ENCODE measurements at regions not wholly inside any gene's neighbourhood (a gene's known extent, or its start where the extent isn't known, plus 50 kb on each side); places are given as distances from the start of the nearest gene placed in this dataset.

DNA sequence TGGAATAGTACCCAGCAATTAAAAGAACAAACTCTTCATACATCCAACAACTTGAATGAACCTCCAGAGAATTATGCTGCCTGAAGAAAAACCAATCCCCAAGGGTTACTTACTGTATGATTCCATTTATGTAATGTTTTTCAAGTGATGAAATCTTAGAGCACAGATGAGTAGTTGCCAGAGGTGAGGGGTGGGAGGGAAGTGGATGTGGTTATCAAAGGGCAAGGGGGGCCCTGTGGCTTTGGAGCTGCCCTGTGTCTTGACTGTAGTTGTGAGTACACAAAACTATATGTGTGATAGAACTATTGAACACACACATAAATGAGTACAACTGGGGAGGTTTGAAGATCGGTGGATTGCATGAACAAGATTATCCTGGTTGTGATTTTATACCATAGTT is 115.8 kb upstream of the SLC25A48 start:
- H3K27me3 ChIP-seq (ENCODE audit: control insufficient read depth in 4 of 4, insufficient read depth in 4 of 4, low read length in 3 of 4), result no peaks in the 10 kb centered on the region
- no peaks in the 10 kb centered on the region for H3K9me3 ChIP-seq (ENCODE audit: control insufficient read depth in 4 of 4, low read length in 3 of 4)
- DNase-seq (ENCODE audit: low spot score), result no peak
- H3K4me1 ChIP-seq (ENCODE audit: control insufficient read depth in 4 of 4, insufficient read depth in 4 of 4, low read length in 3 of 4), result no peaks in the 10 kb centered on the region
- H3K9ac ChIP-seq (ENCODE audit: low read depth in 1 of 2, low read length in 2 of 2), result no peak overlapping the region
- TF ChIP-seq RXRA (IDR thresholded peaks at IDR 0.05) (no peak), FOXA1 (IDR thresholded peaks at IDR 0.05) (no peak), JUND (IDR thresholded peaks at IDR 0.05) (no peak)
- H3K27ac ChIP-seq (ENCODE audit: low read depth in 1 of 2, low read length in 2 of 2), result no peak overlapping the region
- 84% methylated on average over 1 of the region's 1 CpG for WGBS
- H3K36me3 ChIP-seq (ENCODE audit: control insufficient read depth in 4 of 4, insufficient read depth in 3 of 4, low read depth in 1 of 4, low read length in 3 of 4), result no peaks in the 10 kb centered on the region
- no peak overlapping the region for H3K4me3 ChIP-seq (ENCODE audit: low read depth in 1 of 3, low read length in 3 of 3)

DNA sequence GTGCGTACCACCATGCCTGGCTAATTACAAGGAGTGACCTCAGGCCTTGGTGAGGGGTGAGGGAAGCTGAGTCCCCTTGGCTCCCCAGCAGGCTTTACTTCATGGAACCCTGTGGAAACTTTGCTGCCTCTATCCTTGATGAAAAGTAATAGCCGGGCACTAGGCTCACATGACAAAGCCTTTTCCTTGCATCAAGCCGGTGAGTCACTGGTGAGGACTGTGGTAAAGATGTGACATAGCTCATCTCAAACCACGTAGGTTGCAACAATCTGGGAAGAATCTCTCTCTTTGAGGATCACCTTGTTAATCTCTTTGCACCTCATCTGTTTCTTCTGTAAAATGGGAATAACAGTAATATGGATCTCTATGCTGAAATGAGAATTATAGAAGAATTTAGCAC is 116.3 kb upstream of the SLC25A48 start:
- Histone ChIP-seq H3K9me3 (ENCODE audit: control insufficient read depth in 4 of 4, low read length in 3 of 4) (no peaks in the 10 kb centered on the region), H3K4me3 (ENCODE audit: low read depth in 1 of 3, low read length in 3 of 3) (no peak overlapping the region), H3K36me3 (ENCODE audit: control insufficient read depth in 4 of 4, insufficient read depth in 3 of 4, low read depth in 1 of 4, low read length in 3 of 4) (no peaks in the 10 kb centered on the region), H3K9ac (ENCODE audit: low read depth in 1 of 2, low read length in 2 of 2) (no peak overlapping the region), H3K27ac (ENCODE audit: low read depth in 1 of 2, low read length in 2 of 2) (no peak overlapping the region), H3K4me1 (ENCODE audit: control insufficient read depth in 4 of 4, insufficient read depth in 4 of 4, low read length in 3 of 4) (no peaks in the 10 kb centered on the region), H3K27me3 (ENCODE audit: control insufficient read depth in 4 of 4, insufficient read depth in 4 of 4, low read length in 3 of 4) (no peaks in the 10 kb centered on the region)
- TF ChIP-seq, protein P1, sequence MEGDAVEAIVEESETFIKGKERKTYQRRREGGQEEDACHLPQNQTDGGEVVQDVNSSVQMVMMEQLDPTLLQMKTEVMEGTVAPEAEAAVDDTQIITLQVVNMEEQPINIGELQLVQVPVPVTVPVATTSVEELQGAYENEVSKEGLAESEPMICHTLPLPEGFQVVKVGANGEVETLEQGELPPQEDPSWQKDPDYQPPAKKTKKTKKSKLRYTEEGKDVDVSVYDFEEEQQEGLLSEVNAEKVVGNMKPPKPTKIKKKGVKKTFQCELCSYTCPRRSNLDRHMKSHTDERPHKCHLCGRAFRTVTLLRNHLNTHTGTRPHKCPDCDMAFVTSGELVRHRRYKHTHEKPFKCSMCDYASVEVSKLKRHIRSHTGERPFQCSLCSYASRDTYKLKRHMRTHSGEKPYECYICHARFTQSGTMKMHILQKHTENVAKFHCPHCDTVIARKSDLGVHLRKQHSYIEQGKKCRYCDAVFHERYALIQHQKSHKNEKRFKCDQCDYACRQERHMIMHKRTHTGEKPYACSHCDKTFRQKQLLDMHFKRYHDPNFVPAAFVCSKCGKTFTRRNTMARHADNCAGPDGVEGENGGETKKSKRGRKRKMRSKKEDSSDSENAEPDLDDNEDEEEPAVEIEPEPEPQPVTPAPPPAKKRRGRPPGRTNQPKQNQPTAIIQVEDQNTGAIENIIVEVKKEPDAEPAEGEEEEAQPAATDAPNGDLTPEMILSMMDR (IDR thresholded peaks at IDR 0.05; ENCODE audit: low read depth, low read length, missing input control), result no peak
- no peak for TF ChIP-seq YY1 (IDR thresholded peaks at IDR 0.05)
- TF ChIP-seq EGR1 (IDR thresholded peaks at IDR 0.05; ENCODE audit: low read depth in 2 of 2), result no peak
- TF ChIP-seq, protein P2, sequence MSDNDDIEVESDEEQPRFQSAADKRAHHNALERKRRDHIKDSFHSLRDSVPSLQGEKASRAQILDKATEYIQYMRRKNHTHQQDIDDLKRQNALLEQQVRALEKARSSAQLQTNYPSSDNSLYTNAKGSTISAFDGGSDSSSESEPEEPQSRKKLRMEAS (IDR thresholded peaks at IDR 0.05), result no peak
- no peak for TF ChIP-seq RAD21 (IDR thresholded peaks at IDR 0.05)
- TF ChIP-seq, protein P3, sequence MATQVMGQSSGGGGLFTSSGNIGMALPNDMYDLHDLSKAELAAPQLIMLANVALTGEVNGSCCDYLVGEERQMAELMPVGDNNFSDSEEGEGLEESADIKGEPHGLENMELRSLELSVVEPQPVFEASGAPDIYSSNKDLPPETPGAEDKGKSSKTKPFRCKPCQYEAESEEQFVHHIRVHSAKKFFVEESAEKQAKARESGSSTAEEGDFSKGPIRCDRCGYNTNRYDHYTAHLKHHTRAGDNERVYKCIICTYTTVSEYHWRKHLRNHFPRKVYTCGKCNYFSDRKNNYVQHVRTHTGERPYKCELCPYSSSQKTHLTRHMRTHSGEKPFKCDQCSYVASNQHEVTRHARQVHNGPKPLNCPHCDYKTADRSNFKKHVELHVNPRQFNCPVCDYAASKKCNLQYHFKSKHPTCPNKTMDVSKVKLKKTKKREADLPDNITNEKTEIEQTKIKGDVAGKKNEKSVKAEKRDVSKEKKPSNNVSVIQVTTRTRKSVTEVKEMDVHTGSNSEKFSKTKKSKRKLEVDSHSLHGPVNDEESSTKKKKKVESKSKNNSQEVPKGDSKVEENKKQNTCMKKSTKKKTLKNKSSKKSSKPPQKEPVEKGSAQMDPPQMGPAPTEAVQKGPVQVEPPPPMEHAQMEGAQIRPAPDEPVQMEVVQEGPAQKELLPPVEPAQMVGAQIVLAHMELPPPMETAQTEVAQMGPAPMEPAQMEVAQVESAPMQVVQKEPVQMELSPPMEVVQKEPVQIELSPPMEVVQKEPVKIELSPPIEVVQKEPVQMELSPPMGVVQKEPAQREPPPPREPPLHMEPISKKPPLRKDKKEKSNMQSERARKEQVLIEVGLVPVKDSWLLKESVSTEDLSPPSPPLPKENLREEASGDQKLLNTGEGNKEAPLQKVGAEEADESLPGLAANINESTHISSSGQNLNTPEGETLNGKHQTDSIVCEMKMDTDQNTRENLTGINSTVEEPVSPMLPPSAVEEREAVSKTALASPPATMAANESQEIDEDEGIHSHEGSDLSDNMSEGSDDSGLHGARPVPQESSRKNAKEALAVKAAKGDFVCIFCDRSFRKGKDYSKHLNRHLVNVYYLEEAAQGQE (IDR thresholded peaks at IDR 0.05), result no peak
- TF ChIP-seq JUND (IDR thresholded peaks at IDR 0.05), result no peak
- TF ChIP-seq TAF1 (conservative IDR thresholded peaks at IDR 0.05), result no peak
- TF ChIP-seq, protein P4, sequence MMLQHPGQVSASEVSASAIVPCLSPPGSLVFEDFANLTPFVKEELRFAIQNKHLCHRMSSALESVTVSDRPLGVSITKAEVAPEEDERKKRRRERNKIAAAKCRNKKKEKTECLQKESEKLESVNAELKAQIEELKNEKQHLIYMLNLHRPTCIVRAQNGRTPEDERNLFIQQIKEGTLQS (IDR thresholded peaks at IDR 0.05), result no peak
- no peak for TF ChIP-seq GABPA (IDR thresholded peaks at IDR 0.05 in 1 of 2, conservative IDR thresholded peaks at IDR 0.05 in 1 of 2)
- no peak for TF ChIP-seq RXRA (IDR thresholded peaks at IDR 0.05)
- TF ChIP-seq SP1 (IDR thresholded peaks at IDR 0.05), result no peak
- TF ChIP-seq FOXA1 (IDR thresholded peaks at IDR 0.05), result no peak
- no peak for DNase-seq (ENCODE audit: low spot score)
- WGBS, result 66% methylated on average over 4 of the region's 4 CpGs

Data from liver (tissue), 8 donors.